ENCODE measurements at regions not wholly inside any gene's neighbourhood (a gene's known extent, or its start where the extent isn't known, plus 50 kb on each side); places are given as distances from the start of the nearest gene placed in this dataset.

GRCh38 chr5:165876538-165876937 lies 2371.1 kb downstream of the MAT2B start:
- H3K4me1 ChIP-seq: no peaks in the 10 kb centered on the region
- DNase-seq: no peak
- TF ChIP-seq POLR2A (IDR thresholded peaks at IDR 0.05): no peak
- no peak for TF ChIP-seq POLR2AphosphoS5 (IDR thresholded peaks at IDR 0.05)
- no peak for TF ChIP-seq CTCF (IDR thresholded peaks at IDR 0.05 in 8 of 11, conservative IDR thresholded peaks at IDR 0.05 in 3 of 11)

GRCh38 chr5:165877475-165877874 lies 2372.1 kb downstream of the MAT2B start:
- Histone ChIP-seq H3K27me3 (replicated peaks in 1 of 7) (no peaks in the 10 kb centered on the region), H3K36me3 (no peaks in the 10 kb centered on the region), H3K27ac (no peak overlapping the region), H3K4me3 (no peak overlapping the region), H3K4me1 (no peaks in the 10 kb centered on the region), H3K9me3 (peaks cover 0 to 30% (median 9%) of the 10 kb centered on the region in 8 donors)
- 86 to 93% (median 90%) methylated on average over 3 of the region's 3 CpGs for WGBS, 5 donors
- DNase-seq: no peak
- intact Hi-C loops (cut with DNase I; ENCODE audit: low total_unique reads): no loop called here
- TF ChIP-seq POLR2A (IDR thresholded peaks at IDR 0.05): no peak
- TF ChIP-seq POLR2AphosphoS5 (IDR thresholded peaks at IDR 0.05): no peak
- TF ChIP-seq CTCF (IDR thresholded peaks at IDR 0.05 in 8 of 11, conservative IDR thresholded peaks at IDR 0.05 in 3 of 11): no peak

More at GRCh38 chr5:165876538-165876937, 2371.1 kb downstream of the MAT2B start:
- Histone ChIP-seq H3K9me3 (peaks cover 0 to 29% (median 9%) of the 10 kb centered on the region in 8 donors), H3K36me3 (no peaks in the 10 kb centered on the region), H3K27me3 (replicated peaks in 1 of 7) (no peaks in the 10 kb centered on the region), H3K27ac (no peak overlapping the region), H3K4me3 (no peak overlapping the region)
- intact Hi-C loops (cut with DNase I; ENCODE audit: low total_unique reads): no loop called here

GRCh38 chr5:165881259-165881658 lies 2375.8 kb downstream of the MAT2B start:
- H3K9me3 ChIP-seq: peaks cover 0 to 30% (median 5%) of the 10 kb centered on the region in 8 donors
- H3K4me3 ChIP-seq: no peak overlapping the region
- H3K36me3 ChIP-seq: no peaks in the 10 kb centered on the region
- no peak for DNase-seq
- 80 to 90% (median 86%) methylated on average over 2 of the region's 2 CpGs for WGBS, 5 donors
- H3K27ac ChIP-seq: no peak overlapping the region
- no peaks in the 10 kb centered on the region for H3K4me1 ChIP-seq
- intact Hi-C loops (cut with DNase I; ENCODE audit: low total_unique reads): no loop called here
- TF ChIP-seq CTCF (IDR thresholded peaks at IDR 0.05 in 8 of 11, conservative IDR thresholded peaks at IDR 0.05 in 3 of 11): no peak
- no peak for TF ChIP-seq POLR2AphosphoS5 (IDR thresholded peaks at IDR 0.05)
- no peak for TF ChIP-seq POLR2A (IDR thresholded peaks at IDR 0.05)
- H3K27me3 ChIP-seq (replicated peaks in 1 of 7): no peaks in the 10 kb centered on the region

GRCh38 chr5:165882099-165882498 lies 2376.7 kb downstream of the MAT2B start:
- Histone ChIP-seq H3K27me3 (replicated peaks in 1 of 7) (no peaks in the 10 kb centered on the region), H3K4me1 (no peaks in the 10 kb centered on the region), H3K27ac (no peak overlapping the region), H3K4me3 (no peak overlapping the region), H3K36me3 (no peaks in the 10 kb centered on the region), H3K9me3 (peaks cover 0 to 27% (median 4%) of the 10 kb centered on the region in 8 donors)
- WGBS, 5 donors: 63 to 85% (median 76%) methylated on average over 3 of the region's 3 CpGs
- TF ChIP-seq POLR2A (IDR thresholded peaks at IDR 0.05) (no peak), POLR2AphosphoS5 (IDR thresholded peaks at IDR 0.05) (no peak), CTCF (IDR thresholded peaks at IDR 0.05 in 8 of 11, conservative IDR thresholded peaks at IDR 0.05 in 3 of 11) (no peak)
- no peak for DNase-seq
- intact Hi-C loops (cut with DNase I; ENCODE audit: low total_unique reads): no loop called here
